HepG2 (cell line): ENCODE measurements at regions not wholly inside any gene's neighbourhood (a gene's known extent, or its start where the extent isn't known, plus 50 kb on each side); places are given as distances from the start of the nearest gene placed in this dataset.

Experiments used
- PHF20 ChIP-seq: sonication (generic); formaldehyde crosslinking; IDR thresholded peaks from 2 replicates; pipeline ENCODE4 v1.5.0; 2020; ENCODE audit warnings: mild to moderate bottlenecking, missing genetic modification reagents
- ZNF557 ChIP-seq: sonication (generic); formaldehyde crosslinking; IDR thresholded peaks from 2 replicates; pipeline ENCODE4 v1.4.0; 2020; ENCODE audit warnings: missing genetic modification reagents

DNA sequence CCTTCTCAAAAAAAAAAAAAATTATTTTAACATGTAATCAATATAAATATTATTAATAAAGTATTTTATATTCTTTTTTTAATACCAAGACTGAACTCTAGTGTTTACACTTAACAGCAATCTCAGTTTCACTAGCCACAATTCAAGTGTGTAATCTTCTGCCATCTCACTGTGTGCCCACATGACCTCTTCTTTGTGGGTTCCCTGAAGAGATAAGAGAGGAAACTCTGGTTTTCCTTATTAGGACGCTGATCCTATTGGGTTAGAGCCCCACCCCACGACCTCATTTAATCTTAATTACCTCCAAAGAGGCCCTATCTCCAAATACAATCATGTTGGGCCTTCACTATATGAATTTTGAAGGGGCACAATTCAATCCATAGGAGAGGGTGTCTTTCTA, 177.6 kb downstream of the STK31 start:
- TF ChIP-seq PHF20 (no peak), ZNF557 (CRISPR knock-in tag) (no peak)
